NCI-H526 treated with DMSO at 0.1 percent for 48 hours (cell line): ENCODE measurements at regions not wholly inside any gene's neighbourhood (a gene's known extent, or its start where the extent isn't known, plus 50 kb on each side); places are given as distances from the start of the nearest gene placed in this dataset.

Experiments
- DNase-seq: peaks from one replicate; lab custom pipeline; 2025; lab: John Stamatoyannopoulos, UW

DNA sequence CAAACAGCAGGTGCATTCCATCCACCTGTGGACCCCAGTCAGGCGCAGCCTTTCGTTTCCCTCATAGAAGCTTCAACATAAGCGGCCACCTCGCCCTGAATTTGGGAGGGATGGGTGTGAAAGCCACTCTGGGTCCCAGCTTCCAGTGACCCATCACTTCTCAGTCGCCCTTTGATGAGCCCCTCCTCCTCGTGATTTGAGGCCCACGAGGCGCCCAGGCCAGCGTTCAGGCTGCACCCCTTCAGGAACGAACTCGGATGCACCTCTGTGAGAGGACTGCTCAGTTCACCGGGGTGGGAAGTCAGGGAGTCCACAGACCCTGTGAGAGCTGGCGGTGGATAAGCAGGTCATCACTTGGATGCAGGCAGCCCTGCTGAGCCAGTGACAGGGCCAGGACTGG, 1118.2 kb downstream of the BRD1 start:
- DNase-seq: no peak

DNA sequence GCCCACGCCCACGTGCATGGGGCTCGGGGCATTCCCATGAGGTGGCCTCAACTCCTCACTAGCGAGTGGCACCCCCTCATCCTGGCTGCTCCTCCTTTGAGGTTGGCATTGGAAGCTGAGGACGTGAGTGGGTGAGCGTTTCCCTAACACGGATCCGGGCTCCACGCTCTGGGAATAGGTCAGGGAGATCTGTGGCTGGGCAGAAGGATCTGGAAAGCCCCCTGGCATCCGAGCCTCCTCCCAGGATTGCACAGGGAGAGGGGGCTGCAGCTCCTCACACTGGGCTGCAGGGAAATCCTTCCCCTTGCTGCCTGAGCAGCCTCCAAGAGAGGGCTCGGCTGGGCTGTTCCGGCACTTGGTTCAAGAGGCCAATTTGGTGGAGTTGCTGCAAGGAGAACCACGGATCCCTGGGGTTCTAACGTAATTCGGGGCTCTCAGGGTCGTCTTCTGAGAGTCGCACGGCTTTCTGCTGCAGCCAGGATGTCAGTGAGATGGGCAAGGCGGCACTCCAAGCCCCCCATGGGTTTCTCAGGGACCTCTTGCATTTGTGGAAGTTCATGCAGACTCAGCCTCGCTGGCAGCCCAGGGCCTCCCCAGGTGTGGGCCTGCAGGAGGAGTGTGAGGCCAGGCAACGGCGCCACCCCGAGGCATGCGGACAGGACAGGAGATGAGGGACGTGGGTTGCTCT, 1119.0 kb downstream of the BRD1 start:
- no peak for DNase-seq

DNA sequence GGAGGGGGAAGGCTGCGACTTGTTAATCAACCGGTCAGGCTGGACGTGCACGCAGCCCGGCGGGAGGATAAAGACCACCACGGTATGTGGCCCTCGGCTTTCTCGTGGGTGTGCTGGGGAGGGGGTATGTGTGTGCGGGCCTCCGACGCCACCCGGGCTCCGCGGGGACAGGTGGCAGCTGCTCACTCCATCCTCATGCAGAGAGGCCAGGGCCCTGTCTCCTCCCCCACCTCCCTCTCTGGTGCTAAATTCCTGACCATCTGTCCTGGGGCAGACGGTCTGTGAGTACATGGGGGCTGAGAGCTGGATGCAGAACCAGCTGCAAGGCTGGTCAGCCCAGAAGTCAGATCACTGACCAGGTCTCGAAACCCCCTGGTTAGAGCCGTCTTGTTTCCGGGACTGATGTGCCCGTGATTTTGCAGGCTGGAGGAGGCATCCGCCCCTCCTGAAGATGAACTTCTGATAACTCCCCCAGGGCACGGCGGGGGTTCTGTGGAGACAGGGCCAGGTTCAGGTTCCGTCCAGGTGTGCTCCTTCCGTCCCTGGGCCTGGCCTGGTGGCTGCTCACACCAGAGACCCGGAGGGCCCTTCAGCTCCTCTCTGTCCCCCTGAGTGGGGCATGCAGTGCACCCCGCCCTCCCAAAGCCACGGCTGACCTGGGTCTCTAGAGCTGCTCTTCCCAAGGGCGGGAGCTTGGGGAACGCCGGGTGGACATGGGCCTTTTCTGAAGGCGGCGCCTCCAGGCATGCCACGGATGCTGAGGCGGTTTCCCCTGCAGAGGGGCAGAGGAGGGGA, 1119.7 kb downstream of the BRD1 start:
- DNase-seq: no peak

DNA sequence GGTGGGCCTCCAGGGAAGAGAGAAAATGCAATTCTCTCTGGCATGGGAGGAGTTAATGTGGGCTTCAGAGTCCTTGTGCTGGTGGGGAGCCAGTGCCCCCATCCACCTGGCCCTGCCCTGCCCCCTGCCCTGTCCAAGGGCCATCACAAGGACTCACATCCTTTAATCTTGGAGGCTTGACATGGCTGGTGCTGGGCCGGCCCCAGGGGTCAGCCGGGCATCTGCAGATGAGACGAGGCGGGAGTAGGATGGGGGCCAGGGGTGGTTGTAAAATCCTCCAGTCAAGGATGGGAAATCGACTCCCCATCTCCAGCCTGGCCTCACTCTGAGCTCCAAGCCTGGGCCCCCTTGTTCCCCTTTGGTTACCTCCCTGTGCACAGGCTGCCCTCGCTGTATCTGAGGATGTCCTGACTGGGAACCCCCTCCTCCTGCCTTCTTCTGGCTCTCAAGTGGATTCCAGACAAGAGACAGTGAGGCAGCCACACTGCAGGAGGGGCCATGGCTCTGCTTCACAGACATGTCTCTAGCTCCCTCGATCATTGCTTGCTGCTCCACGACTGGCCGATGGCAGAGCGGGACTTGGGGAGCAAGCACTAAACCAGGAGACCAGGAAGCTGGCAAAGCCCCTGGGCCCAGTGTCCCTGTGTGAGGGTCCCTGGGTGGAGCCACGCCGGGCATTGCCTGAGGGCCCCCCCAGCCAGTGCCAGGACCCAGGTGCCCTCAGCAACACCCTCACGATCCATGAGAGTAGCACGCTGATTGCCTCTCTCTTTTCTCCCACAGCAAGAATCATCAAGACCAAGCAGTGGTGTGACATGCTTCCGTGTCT, 1120.5 kb downstream of the BRD1 start:
- no peak for DNase-seq

DNA sequence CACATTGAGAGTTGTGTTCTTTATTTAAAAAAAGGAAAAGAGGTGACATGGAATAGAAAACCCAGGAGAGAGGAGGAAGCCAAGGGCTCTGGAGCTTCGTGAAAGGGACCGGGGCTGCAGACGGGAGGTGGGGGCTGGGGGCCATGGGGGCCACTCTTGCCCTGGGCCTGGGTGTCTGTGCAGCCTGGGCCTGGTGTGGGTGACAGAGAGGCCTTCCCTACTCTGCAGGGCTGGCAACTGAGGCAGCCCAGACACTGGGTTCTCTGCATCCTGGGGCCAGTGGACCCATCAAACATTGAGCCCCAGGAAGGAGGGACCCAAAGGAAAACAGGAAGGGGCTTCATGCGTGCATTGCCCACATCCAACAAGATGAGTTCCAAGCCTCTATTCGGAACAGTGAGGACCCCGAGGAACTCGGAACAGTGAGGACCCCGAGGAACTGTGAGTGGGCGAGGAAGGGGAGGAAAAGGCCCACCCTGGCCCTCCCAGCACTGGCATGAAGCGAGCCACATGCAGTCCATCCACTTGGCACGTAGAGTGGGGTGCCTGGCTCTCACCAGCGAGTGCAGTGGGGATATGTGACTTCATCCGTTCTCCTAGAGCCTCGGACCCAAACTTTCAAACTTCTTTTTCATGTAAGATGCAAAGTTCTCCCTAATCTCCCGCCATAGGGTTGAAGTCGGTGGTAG, 1121.6 kb downstream of the BRD1 start:
- DNase-seq: no peak

DNA sequence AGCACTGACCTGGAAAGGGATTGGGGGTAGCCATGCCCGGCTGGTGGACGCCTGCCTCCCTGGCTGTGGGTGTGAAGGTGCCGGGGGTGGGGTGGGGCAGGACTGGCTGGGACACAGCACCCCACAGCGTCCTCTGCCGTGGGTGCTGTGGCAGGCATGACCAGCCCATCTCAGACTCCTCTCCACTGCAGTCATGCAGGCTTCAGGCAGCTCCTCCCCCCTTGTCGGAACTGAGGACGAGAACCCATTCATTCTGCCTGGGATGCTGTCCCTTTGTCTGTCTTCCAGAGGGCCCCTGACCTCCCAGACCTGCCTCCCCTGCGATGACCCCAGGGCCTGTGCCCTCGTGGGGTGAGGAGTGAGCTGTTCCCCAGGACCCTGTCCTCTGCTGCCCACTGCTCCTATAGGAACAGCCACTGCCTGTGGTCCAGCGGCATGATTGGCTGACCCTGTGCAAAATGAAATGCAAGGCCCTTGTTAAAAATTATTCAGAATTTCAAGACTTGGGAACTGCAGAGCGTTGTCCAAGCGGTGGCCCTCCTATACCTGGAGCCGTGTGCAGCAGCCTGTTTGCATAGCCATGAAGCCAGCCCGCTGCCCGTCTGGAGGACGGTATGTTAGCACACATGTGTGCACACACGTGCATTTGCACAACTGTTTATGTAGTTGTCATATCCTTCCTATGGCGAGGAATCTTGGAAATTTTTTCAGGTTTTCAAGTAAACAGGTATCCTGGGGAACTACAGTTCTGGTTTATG, 1122.3 kb downstream of the BRD1 start:
- DNase-seq: no peak

DNA sequence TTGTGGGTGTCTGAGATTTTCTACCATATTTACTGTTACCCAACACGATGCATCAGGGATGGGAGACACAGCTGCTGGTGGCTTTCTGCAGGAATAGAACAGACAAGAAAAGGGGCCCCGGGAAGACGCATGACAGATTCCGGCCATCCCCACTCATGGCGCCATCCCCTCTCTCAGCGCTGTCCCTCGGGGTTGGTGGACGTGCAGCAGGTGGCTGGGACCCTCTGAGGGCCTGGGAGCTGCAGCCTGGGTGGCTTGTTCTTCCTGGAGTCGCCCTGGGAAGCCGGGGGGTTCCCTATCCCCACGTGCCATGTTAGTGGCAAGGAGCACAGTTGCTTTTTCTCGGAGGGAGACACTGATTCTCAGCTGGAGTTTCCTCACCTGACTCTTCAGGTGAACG, 1123.3 kb downstream of the BRD1 start:
- no peak for DNase-seq

DNA sequence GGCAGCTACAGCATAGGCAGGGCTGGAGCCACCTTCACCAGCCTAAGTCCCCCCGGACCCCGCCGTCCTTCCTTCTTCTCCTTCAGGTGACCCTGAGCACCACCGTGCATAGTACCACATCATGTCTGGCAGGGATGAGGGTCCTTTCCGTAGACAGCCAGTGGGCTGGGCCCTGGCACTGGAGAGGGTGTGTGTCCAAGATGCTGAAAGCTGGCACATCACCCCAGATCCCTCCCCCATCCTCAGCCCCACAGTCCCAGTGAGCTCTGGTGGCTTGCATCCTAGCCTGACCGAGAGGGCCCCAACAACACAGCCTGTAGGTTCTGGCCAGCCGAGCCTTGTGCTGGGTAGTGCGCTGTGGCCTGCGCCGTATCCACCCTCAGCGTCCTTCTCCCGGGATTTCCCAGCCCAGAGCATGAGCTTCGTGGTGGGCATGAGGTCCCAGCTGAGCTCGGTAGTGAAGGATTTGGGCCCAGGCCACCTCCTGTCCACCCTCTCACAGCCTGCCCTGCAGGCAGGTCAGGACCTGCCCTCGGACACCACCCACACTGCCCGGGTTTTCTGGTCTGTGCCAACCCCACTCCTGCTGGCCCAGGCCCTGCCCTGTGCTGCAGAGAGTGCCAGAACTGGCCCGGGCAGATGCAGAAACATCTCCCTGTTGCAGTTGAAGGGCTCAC, 1124.3 kb downstream of the BRD1 start:
- DNase-seq: no peak

DNA sequence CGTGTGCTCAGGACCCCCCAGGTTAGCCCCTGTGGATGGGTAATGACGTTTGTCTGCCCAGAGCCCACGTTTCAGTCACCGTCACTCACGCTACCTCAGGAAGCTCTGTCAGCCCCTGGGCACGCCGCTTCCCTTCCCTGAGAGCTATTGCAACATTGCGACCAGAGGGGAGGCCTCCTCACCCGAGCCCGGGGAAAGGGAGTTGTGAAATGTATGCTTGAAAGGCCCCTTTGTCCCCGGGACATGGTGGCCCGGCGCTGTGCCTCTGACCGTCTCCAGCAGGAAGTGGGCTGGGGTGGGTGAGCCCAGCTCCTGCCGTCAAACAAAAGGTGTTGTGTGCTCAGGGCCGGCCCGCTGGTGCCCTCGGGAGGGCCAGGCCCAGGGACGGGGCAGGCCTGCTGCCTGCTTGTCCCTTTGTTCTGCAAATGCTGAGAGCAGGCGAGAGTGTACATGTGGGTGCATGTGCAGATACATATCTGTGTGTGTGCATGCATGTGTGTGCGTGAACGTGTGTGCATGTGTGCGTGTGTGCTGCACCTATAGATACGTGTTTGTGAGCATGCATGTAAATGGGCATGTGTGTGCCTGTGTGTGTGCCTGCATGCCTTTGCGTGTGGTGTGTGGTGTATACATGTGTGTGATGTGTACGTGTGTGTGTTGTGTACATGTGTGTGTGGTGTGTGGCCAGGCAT, 1125.0 kb downstream of the BRD1 start:
- DNase-seq: no peak

DNA sequence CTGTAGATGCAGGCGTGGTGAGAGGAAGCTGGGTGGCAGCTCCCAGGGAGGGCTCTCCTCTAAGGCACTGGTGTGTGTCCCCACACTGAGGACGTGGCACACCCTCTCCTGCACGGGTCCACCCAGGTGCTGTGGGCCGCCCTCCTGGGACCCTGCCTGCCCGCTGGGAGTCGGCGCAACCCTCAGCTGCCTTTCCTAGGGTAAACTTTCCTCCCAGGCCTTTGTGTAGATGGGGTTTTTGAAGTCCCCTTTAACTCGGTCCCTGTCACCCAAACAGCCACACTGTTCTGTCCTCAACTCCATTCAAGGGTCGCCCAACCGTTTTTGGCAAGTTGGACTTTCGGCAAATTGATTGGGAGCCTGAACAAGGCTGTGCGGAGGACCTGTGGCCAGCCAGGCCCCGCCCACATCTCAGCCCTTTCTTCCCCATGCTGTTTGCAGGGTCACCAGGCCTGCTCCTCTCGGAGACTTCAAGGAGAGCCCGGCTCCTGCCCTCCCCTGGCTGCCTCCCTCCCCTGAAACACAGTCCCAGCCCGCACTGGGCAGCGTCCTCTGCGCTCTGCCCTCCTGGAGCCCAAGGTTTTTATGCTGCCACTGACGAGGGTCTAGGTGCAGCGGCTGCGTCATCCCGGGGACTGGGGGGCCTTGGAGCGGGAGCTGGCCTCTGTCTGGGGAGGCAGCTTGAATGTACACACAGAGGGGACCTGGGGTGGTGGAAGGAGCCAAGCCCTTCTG, 1126.2 kb downstream of the BRD1 start:
- DNase-seq: no peak

DNA sequence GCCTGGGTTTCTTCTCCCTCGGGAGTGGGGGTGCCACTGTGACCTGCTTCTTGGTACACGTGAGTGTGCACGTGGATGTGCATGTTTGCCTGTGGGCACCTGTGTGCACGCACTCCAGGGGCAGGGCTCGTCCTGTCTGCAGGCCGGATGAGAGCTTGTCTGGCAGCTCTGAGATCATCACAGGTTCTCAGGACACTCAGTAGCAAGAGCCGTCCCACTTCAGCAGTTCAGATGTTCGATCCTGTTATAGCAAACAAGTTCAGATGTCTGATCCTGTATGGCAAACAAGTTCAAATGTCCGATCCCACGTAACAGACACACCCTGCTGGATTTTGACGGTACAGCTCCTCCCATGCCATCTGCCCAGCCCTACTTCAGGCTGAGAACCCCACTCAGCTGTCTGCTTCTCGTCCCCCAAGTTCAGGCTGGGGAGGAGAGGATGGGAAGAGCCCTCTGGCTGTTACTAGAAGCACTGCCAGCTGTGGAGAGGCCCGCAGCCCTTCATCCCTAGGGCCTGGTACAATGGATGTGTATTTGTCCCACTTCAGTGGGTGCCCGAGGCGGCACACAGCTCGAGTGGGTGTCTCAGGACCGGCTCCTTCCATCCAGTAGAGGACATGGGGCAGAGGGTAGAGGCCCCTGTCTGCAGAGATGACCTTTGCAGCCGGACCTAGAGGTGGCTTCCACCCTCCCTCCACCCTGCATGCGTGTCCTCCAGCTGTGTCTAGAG, 1126.9 kb downstream of the BRD1 start:
- no peak for DNase-seq

DNA sequence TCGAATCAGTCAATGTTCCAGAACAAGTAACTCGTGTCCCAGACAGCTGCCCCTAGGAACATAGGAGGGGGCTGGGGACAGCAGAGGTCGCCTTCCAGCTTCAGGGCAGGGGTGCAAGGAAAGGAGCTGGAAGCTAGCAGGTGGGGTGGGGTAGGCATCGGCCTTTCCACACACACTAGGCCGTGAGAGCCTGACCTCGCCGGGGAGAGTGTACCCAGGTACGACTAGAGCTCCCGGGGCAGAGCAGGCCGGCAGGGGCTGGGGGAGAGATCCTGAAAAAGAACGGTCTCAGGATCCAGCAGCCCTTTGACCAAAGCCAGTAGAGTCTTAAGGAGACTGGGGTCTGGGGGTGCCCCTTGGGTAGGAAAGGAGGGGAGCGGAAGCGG, 1127.5 kb downstream of the BRD1 start:
- no peak for DNase-seq

DNA sequence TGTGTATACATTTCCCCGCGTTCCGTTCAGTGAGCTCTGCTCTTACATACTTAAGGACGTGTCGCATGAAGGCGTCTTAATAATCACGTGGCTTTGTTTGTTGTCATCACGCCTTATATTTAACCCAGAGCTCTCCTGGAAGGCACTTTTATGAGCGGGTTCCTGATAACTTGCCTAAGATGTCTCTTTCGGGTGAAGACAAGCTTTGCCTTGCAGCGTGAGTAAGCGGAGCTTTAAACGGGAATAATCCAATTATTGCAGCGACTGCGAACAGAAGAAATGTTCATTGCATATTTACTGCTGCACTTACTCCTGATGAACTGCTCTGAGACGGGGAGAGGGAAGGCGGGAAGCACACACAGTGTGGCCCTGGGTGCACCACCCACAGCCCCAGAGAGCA, 1128.2 kb downstream of the BRD1 start:
- DNase-seq: no peak

DNA sequence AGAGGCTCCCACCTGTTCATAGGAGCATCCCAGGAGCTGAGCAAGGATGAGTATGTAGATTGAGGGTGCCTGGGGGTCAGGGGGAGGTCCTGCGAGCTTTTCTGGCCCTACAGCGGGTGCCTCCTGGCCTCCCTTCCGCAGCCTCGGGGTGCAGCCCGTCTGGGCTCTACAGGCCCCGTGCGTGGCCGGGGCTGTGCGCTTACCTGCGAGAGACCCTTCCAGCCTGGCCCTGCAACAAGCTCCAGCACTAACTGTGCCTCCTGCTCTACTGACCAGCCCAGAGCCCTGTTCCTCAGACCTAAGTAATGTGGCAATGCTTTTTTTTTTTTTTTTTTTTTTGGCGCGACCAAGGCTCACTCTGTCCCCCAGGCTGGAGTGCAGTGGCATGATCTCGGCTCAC, 1129.1 kb downstream of the BRD1 start:
- no peak for DNase-seq

DNA sequence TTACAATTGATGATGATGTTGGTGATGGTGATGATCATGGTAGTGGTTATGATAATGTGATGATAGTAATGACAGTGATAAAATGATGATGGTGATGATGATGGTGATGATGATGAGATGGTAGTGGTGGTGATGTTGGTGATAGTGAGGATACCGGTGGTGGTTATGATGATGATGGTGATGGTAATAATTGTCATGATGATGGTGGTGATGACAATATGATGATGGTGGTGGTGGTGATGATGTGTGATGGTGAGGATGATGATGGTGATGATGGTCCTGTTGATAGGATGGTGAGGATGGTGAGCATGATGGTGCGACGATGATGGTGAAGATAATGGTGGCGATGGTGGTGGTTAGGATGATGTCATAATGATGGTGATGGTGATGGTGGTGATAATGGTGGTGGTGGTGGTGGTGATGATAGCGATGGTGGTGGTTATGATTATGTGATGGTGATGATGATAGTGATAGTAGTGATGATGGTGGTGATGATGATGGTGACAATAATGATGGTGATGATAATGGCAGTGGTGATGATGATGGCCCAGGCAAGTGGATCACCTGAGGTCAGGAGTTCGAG, 1129.9 kb downstream of the BRD1 start:
- DNase-seq: no peak

DNA sequence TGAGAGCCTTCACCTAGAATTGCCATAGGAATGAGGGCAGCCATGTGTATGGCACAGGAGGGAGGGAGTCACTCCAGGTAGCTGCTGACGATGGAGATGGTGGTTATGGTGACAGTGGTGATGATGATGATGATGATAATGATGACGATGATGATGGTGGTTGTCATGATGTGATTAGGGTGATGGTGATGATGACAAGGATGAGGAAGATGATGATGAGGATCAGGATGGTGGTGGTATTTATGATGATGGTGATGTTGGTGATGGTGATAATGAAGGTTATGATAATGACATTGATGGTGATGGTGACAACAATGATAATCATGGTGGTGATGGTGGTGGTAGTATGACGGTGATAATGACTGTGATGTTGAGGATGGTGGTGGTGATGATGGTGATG, 1130.5 kb downstream of the BRD1 start:
- no peak for DNase-seq

DNA sequence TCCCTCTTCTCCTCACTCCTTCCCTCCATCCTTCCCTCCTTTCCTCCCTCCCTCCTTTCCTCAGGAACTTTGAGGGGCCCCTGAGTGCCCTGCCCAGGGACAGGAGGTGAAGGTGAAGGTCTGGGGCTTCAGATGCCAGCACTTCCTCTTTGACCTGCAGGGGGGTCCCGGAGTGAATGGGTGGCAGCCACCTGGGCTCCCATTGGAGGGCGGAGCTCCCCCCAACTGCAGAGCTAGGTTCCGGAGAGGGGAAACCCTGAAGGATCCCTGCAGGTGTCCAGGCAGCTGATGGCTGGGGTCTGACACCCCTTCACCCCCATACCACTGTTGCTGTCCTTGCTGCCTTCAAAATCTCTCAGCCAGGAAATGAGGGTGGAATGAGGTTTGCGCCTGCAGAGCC, 1131.3 kb downstream of the BRD1 start:
- no peak for DNase-seq

DNA sequence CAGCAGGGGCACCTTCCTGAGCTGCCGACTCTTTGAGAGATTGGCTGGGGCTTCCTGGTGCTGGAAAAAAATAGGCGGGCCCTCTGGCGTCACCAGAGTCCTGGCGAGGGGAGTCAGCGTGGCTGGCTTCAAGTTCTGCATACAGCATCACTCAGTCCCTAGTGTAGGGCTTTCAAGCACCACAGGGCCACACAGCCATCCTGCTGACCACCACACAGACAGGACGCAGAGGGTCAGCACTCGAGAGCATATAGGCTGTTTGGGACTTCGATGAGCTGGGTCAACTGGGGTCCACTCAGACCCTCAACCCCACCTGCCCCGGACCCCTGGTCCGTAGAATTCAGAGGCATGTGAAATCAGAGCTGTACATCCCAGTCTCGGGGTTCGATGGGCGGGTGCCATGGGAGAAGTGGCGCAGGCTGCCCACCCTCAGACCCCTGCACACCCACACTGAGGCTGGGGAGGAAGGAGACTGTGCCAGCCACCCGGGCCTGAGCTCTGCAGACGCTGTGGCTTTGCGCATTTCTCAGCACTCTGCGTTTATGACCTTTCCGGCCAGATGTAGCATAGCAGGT, 1131.9 kb downstream of the BRD1 start:
- DNase-seq: no peak
